ENCODE measurements at regions not wholly inside any gene's neighbourhood (a gene's known extent, or its start where the extent isn't known, plus 50 kb on each side); places are given as distances from the start of the nearest gene placed in this dataset.

GRCh38 chr5:2194236-2194555 lies 311.5 kb upstream of the IRX4 start:
- no peaks in the 10 kb centered on the region for H4K20me1 ChIP-seq (ENCODE audit: insufficient read depth, low read length)
- no peaks in the 10 kb centered on the region for H3K79me2 ChIP-seq (ENCODE audit: low read length)
- H3K4me1 ChIP-seq (ENCODE audit: low read length): no peaks in the 10 kb centered on the region
- TF ChIP-seq EZH2phosphoT487 (IDR thresholded peaks at IDR 0.05; ENCODE audit: low read depth) (no peak), CTCF (IDR thresholded peaks at IDR 0.05; ENCODE audit: low read depth, low read length) (no peak)
- no peaks in the 10 kb centered on the region for H3K36me3 ChIP-seq (replicated peaks; ENCODE audit: low read depth, low read length)
- no peak overlapping the region for H2AFZ ChIP-seq (ENCODE audit: low read depth, low read length)
- H3K9me3 ChIP-seq (ENCODE audit: insufficient read depth, low read length): no peaks in the 10 kb centered on the region
- no peak overlapping the region for H3K9ac ChIP-seq (ENCODE audit: low read length)
- no peak overlapping the region for H3K4me2 ChIP-seq (ENCODE audit: low read length)
- H3K4me3 ChIP-seq (ENCODE audit: low read length): no peak overlapping the region
- H3K27me3 ChIP-seq (ENCODE audit: low read depth, low read length): no peaks in the 10 kb centered on the region
- no peak overlapping the region for H3K27ac ChIP-seq (ENCODE audit: low read length)

- Histone ChIP-seq H3K9me3 (ENCODE audit: insufficient read depth, low read length) (no peaks in the 10 kb centered on the region), H3K4me3 (ENCODE audit: low read length) (no peak overlapping the region), H3K79me2 (ENCODE audit: low read length) (no peaks in the 10 kb centered on the region), H3K27ac (ENCODE audit: low read length) (no peak overlapping the region), H4K20me1 (ENCODE audit: insufficient read depth, low read length) (no peaks in the 10 kb centered on the region), H3K27me3 (ENCODE audit: low read depth, low read length) (no peaks in the 10 kb centered on the region), H3K9ac (ENCODE audit: low read length) (no peak overlapping the region), H3K36me3 (replicated peaks; ENCODE audit: low read depth, low read length) (no peaks in the 10 kb centered on the region), H3K4me1 (ENCODE audit: low read length) (no peaks in the 10 kb centered on the region), H3K4me2 (ENCODE audit: low read length) (no peak overlapping the region), H2AFZ (ENCODE audit: low read depth, low read length) (no peak overlapping the region)
- TF ChIP-seq CTCF (IDR thresholded peaks at IDR 0.05; ENCODE audit: low read depth, low read length) (no peak), EZH2phosphoT487 (IDR thresholded peaks at IDR 0.05; ENCODE audit: low read depth) (no peak)
Measured at GRCh38 chr5:2193542-2194235, 311.0 kb upstream of the IRX4 start.

- no peak overlapping the region for H3K4me2 ChIP-seq (ENCODE audit: low read length)
- no peaks in the 10 kb centered on the region for H3K79me2 ChIP-seq (ENCODE audit: low read length)
- H3K27me3 ChIP-seq (ENCODE audit: low read depth, low read length): no peaks in the 10 kb centered on the region
- H3K9ac ChIP-seq (ENCODE audit: low read length): no peak overlapping the region
- no peaks in the 10 kb centered on the region for H3K36me3 ChIP-seq (replicated peaks; ENCODE audit: low read depth, low read length)
- H2AFZ ChIP-seq (ENCODE audit: low read depth, low read length): no peak overlapping the region
- H4K20me1 ChIP-seq (ENCODE audit: insufficient read depth, low read length): no peaks in the 10 kb centered on the region
- H3K9me3 ChIP-seq (ENCODE audit: insufficient read depth, low read length): no peaks in the 10 kb centered on the region
- H3K27ac ChIP-seq (ENCODE audit: low read length): no peak overlapping the region
- TF ChIP-seq EZH2phosphoT487 (IDR thresholded peaks at IDR 0.05; ENCODE audit: low read depth) (no peak), CTCF (IDR thresholded peaks at IDR 0.05; ENCODE audit: low read depth, low read length) (no peak)
- no peaks in the 10 kb centered on the region for H3K4me1 ChIP-seq (ENCODE audit: low read length)
- no peak overlapping the region for H3K4me3 ChIP-seq (ENCODE audit: low read length)
Measured at GRCh38 chr5:2193142-2193541, 310.4 kb upstream of the IRX4 start.

GRCh38 chr5:2192496-2192895 lies 309.8 kb upstream of the IRX4 start:
- no peak overlapping the region for H2AFZ ChIP-seq (ENCODE audit: low read depth, low read length)
- no peak overlapping the region for H3K27ac ChIP-seq (ENCODE audit: low read length)
- H3K4me1 ChIP-seq (ENCODE audit: low read length): no peaks in the 10 kb centered on the region
- no peaks in the 10 kb centered on the region for H3K79me2 ChIP-seq (ENCODE audit: low read length)
- TF ChIP-seq EZH2phosphoT487 (IDR thresholded peaks at IDR 0.05; ENCODE audit: low read depth): no peak
- no peak for TF ChIP-seq CTCF (IDR thresholded peaks at IDR 0.05; ENCODE audit: low read depth, low read length)
- H3K27me3 ChIP-seq (ENCODE audit: low read depth, low read length): no peaks in the 10 kb centered on the region
- no peaks in the 10 kb centered on the region for H4K20me1 ChIP-seq (ENCODE audit: insufficient read depth, low read length)
- no peak overlapping the region for H3K4me3 ChIP-seq (ENCODE audit: low read length)
- no peaks in the 10 kb centered on the region for H3K9me3 ChIP-seq (ENCODE audit: insufficient read depth, low read length)
- no peak overlapping the region for H3K9ac ChIP-seq (ENCODE audit: low read length)
- no peaks in the 10 kb centered on the region for H3K36me3 ChIP-seq (replicated peaks; ENCODE audit: low read depth, low read length)
- H3K4me2 ChIP-seq (ENCODE audit: low read length): no peak overlapping the region

Measured in OCI-LY3 (cell line).